CD4-positive, alpha-beta T cell (primary cell): ENCODE measurements at regions not wholly inside any gene's neighbourhood (a gene's known extent, or its start where the extent isn't known, plus 50 kb on each side); places are given as distances from the start of the nearest gene placed in this dataset.

Experiments
- ATAC-seq: fragments of 200-7000 bp; cut with Tn5 transposase; one replicate; pipeline ENCODE4 v1.10.0; 2022; ENCODE audit warnings: mild to moderate bottlenecking; ENCODE audit not compliant: poor library complexity
- CTCF ChIA-PET: fragments of 350-600 bp; sonication (Branson Sonifier 250); formaldehyde crosslinking; loops from one replicate; lab custom pipeline; 2021; ENCODE audit warnings: antibody characterized with exemption, inconsistent platforms; lab: Charles Lee
- POLR2A ChIA-PET: fragments of 350-600 bp; sonication (Branson Sonifier 250); formaldehyde crosslinking; loops from one replicate; lab custom pipeline; 2021; ENCODE audit warnings: antibody characterized with exemption, inconsistent platforms; lab: Charles Lee
- DNase-seq, 14 experiments: peaks; one replicate each; pipeline ENCODE4 v3.0.0-alpha.2; 2013 to 2020; ENCODE audit warnings: mixed read lengths in 2 of 14
- H3K27ac ChIP-seq, 2 donors: one replicate each; pipeline versions ENCODE4 v1.5.1 to v1.7.0; 2013; ENCODE audit warnings: low read length in 2 of 2, low read depth in 1 of 2, mild to moderate bottlenecking in 1 of 2
- H3K27me3 ChIP-seq, 2 experiments: 1 replicate in 1 of 2; 2 replicates in 1 of 2; pipeline versions ENCODE4 v1.6.1 to v1.7.0; 2013; ENCODE audit warnings: low read length in 2 of 2, control low read depth in 1 of 2, mild to moderate bottlenecking in 1 of 2, moderate library complexity in 1 of 2; ENCODE audit not compliant: insufficient read depth in 2 of 2, control insufficient read depth in 1 of 2
- H3K36me3 ChIP-seq: one replicate; pipeline ENCODE4 v1.6.1; 2013; ENCODE audit warnings: low read length, control low read depth; ENCODE audit not compliant: insufficient read depth
- H3K4me1 ChIP-seq: one replicate; pipeline ENCODE4 v1.6.1; 2013; ENCODE audit warnings: low read length, control low read depth; ENCODE audit not compliant: insufficient read depth
- H3K4me3 ChIP-seq: one replicate; pipeline ENCODE4 v1.5.1; 2013; ENCODE audit warnings: mild to moderate bottlenecking, low read length, moderate library complexity
- H3K9me3 ChIP-seq, 2 experiments: 1 replicate in 1 of 2; 2 replicates in 1 of 2; pipeline versions ENCODE4 v1.6.1 to v1.7.0; 2013; ENCODE audit warnings: low read length in 2 of 2, mild to moderate bottlenecking in 2 of 2, control low read depth in 1 of 2, moderate library complexity in 1 of 2; ENCODE audit not compliant: control insufficient read depth in 1 of 2, insufficient read depth in 1 of 2
- H3K27ac Mint-ChIP-seq: one replicate; pipeline ENCODE4 v1.8.0; 2020; ENCODE audit warnings: mixed read lengths
- H3K27me3 Mint-ChIP-seq: one replicate; pipeline ENCODE4 v1.8.0; 2021; ENCODE audit warnings: mixed read lengths
- H3K36me3 Mint-ChIP-seq: one replicate; pipeline ENCODE4 v1.8.0; 2021; ENCODE audit warnings: low read depth, mixed read lengths
- H3K4me1 Mint-ChIP-seq: one replicate; pipeline ENCODE4 v1.8.0; 2021; ENCODE audit warnings: low read depth, mixed read lengths
- H3K4me3 Mint-ChIP-seq: one replicate; pipeline ENCODE4 v1.8.0; 2020; ENCODE audit warnings: mild to moderate bottlenecking, mixed read lengths
- H3K9me3 Mint-ChIP-seq: one replicate; pipeline ENCODE4 v1.8.0; 2020; ENCODE audit warnings: mixed read lengths
- intact Hi-C, 2 experiments: fragments of 100-400 bp; cut with DNase I in 1 of 2; cut with micrococcal nuclease in 1 of 2; formaldehyde crosslinking; loops; one replicate each; pipeline versions ENCODE4 v1.15.1 to v1.9.0; 2023 to 2025; cut with DNase I, micrococcal nuclease
- TF ChIP-seq, protein P1 (sequence below): fragments of 200-600 bp; IDR thresholded peaks from one replicate; pipeline ENCODE4 v1.8.0; 2022; ENCODE audit warnings: antibody characterized with exemption, mild to moderate bottlenecking

DNA sequence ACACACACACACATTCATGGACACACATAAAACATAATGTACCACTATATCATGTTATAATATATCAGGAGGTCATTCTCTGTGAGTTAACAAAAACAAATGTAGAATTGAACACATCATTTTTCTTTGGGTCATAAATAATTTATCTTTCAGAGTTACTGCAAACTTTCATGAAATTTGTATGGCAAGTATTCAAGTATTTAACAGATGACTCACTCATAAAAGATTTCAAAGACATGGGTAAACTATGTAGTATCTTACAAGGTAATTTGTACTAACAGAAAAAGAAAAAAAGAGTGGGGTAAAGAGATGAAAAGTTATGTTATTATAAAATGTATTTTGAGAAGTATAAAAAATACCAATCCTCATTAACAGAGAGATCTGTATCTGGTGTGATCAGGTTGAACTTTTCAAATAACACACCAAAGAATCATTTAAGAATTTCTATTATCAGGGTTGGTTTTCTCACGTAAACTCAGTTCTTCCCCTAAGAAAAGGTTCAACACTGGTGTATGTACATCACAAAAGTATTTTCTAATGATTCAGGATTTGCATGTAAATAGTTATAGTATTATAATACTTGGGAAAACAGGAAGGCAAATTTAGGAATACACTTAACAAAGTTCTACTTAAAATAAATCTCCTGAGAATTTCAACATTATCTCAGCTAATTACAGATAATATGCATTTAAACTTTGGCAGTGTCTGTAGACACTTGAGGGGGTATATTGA is 933.1 kb upstream of the LRRN3 start:
- no peak for DNase-seq
- Histone ChIP-seq H3K36me3 (no peaks in the 10 kb centered on the region), H3K4me3 (no peak overlapping the region), H3K4me1 (no peaks in the 10 kb centered on the region), H3K27ac (no peak overlapping the region), H3K9me3 (peaks cover 0 to 4% of the 10 kb centered on the region in 2 experiments), H3K27me3 (no peaks in the 10 kb centered on the region)
- no peaks in the 10 kb centered on the region for H3K9me3 Mint-ChIP-seq
- intact Hi-C loops = no loop called here
- no peaks in the 10 kb centered on the region for H3K27me3 Mint-ChIP-seq
- no peak overlapping the region for H3K27ac Mint-ChIP-seq
- no peaks in the 10 kb centered on the region for H3K4me1 Mint-ChIP-seq
- TF ChIP-seq, protein P1, sequence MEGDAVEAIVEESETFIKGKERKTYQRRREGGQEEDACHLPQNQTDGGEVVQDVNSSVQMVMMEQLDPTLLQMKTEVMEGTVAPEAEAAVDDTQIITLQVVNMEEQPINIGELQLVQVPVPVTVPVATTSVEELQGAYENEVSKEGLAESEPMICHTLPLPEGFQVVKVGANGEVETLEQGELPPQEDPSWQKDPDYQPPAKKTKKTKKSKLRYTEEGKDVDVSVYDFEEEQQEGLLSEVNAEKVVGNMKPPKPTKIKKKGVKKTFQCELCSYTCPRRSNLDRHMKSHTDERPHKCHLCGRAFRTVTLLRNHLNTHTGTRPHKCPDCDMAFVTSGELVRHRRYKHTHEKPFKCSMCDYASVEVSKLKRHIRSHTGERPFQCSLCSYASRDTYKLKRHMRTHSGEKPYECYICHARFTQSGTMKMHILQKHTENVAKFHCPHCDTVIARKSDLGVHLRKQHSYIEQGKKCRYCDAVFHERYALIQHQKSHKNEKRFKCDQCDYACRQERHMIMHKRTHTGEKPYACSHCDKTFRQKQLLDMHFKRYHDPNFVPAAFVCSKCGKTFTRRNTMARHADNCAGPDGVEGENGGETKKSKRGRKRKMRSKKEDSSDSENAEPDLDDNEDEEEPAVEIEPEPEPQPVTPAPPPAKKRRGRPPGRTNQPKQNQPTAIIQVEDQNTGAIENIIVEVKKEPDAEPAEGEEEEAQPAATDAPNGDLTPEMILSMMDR = no peak
- no peak overlapping the region for H3K4me3 Mint-ChIP-seq
- POLR2A ChIA-PET = no interaction called here
- CTCF ChIA-PET = no interaction called here
- ATAC-seq = no peak
- H3K36me3 Mint-ChIP-seq = no peaks in the 10 kb centered on the region

DNA sequence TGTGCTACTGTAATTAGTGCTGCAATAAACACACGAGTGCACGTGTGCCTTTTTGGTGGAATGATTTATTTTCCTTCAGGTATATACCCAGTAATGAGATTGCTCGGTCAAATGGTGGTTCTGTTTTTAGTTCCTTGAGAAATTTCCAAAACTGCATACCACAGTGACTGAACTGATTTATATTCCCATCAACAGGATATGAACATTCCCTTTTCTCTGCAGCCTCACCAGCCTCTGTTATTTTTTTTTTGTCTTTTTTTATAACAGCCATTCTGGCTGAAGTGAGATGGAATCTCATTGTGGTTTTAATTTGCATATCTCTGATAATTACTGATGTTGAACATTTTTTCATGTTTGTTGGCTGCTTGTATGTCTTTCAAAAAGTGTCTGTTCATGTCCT is 922.9 kb upstream of the LRRN3 start:
- H3K9me3 ChIP-seq = no peaks in the 10 kb centered on the region
- H3K36me3 ChIP-seq = no peaks in the 10 kb centered on the region
- Mint-ChIP-seq H3K36me3 (no peaks in the 10 kb centered on the region), H3K27me3 (no peaks in the 10 kb centered on the region), H3K4me3 (no peak overlapping the region), H3K9me3 (peaks cover 3% of the 10 kb centered on the region), H3K27ac (no peak overlapping the region), H3K4me1 (no peaks in the 10 kb centered on the region)
- H3K4me3 ChIP-seq = no peak overlapping the region
- TF ChIP-seq, protein P1 = no peak
- intact Hi-C loops = no loop called here
- no peak for DNase-seq
- ATAC-seq = no peak
- no peak overlapping the region for H3K27ac ChIP-seq
- POLR2A ChIA-PET = no interaction called here
- H3K4me1 ChIP-seq = no peaks in the 10 kb centered on the region
- no peaks in the 10 kb centered on the region for H3K27me3 ChIP-seq
- CTCF ChIA-PET = interaction anchor here (0.7 kb wide), 1 partner anchor 665 kb away, joined by 3 read pairs; no protein-coding TSS in a partner anchor

DNA sequence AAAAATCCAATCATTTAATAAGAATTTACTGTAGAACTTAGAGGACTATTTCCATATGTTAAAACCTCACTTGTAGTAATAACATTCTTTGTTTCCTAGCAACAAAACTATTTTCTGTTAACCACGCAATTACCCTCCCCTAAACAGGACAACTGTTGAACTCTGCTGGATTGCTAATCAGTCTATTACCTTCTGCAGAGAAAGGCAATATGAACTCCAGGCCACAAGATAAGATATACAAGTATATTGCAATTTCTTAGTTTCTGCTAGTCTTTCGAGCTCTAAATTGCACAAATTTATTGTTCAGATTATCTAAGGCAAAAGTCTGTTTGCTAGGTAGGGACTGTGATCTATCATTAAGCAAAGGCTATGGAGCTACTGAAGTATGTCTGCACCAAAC is 920.1 kb upstream of the LRRN3 start:
- no peak for DNase-seq
- no peaks in the 10 kb centered on the region for H3K36me3 ChIP-seq
- TF ChIP-seq, protein P1 = no peak
- ATAC-seq = no peak
- no peaks in the 10 kb centered on the region for H3K4me1 Mint-ChIP-seq
- no peaks in the 10 kb centered on the region for H3K27me3 ChIP-seq
- POLR2A ChIA-PET = no interaction called here
- no peaks in the 10 kb centered on the region for H3K27me3 Mint-ChIP-seq
- no peaks in the 10 kb centered on the region for H3K9me3 Mint-ChIP-seq
- H3K27ac ChIP-seq = no peak overlapping the region
- H3K9me3 ChIP-seq = peaks cover 0 to 4% of the 10 kb centered on the region in 2 experiments
- intact Hi-C loops = no loop called here
- H3K4me1 ChIP-seq = no peaks in the 10 kb centered on the region
- H3K27ac Mint-ChIP-seq = no peak overlapping the region
- CTCF ChIA-PET = no interaction called here
- H3K4me3 Mint-ChIP-seq = no peak overlapping the region
- H3K36me3 Mint-ChIP-seq = no peaks in the 10 kb centered on the region
- H3K4me3 ChIP-seq = no peak overlapping the region
